GM19395 (cell line): ENCODE measurements at regions not wholly inside any gene's neighbourhood (a gene's known extent, or its start where the extent isn't known, plus 50 kb on each side); places are given as distances from the start of the nearest gene placed in this dataset.
A peak's percentile ranks its signal among the peaks of the same experiment; 100 is the strongest.
"Not testable (repeated sequence)": the region's sequence is repeated elsewhere in the genome, so short reads cannot be mapped to it uniquely, and the experiment has no call there.

ENCODE experiments used
- ATAC-seq: cut with Tn5 transposase; IDR thresholded peaks from one replicate; pipeline ENCODE4 v1.9.1; 2021; ENCODE audit warnings: mild to moderate bottlenecking, moderate library complexity; ENCODE audit not compliant: unreplicated experiment

DNA sequence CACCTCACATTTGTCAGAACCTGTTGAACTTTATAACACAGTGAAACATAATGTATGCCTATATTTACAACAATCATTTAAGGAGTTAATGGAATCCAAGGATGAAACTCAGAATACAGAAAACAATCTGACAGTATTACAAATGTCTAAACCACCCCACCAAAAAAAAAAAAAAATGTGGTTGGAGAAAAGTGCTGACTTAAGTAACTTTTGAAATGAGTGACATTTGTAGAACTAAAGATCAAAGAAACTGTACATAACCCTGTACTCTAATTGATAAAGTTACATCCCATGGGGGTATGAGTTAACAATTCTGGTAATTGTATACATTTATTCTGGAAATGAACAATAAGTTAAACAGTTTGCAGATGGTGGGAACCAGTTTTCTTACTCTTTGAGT is 372.1 kb upstream of the TMEFF2 start:
- ATAC-seq, result no peak

DNA sequence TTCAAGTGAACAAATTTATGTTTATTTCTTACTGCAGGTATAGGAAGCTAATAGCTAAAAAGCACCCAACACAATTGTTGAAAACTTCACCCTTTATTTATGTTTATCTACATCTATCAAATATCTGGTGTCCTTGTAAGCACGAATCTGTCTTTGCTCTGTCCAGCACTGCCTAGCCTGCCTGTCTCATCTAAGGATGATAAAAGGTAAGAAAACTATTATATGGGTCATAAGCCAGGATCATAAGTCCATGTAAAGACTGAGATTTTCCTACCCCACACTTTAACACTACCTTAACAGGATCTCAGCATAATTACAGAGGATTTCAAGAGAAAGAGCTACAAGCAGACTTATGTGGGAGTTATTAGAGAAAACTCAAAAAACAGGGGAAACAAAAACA is 365.6 kb upstream of the TMEFF2 start:
- ATAC-seq, result no peak

DNA sequence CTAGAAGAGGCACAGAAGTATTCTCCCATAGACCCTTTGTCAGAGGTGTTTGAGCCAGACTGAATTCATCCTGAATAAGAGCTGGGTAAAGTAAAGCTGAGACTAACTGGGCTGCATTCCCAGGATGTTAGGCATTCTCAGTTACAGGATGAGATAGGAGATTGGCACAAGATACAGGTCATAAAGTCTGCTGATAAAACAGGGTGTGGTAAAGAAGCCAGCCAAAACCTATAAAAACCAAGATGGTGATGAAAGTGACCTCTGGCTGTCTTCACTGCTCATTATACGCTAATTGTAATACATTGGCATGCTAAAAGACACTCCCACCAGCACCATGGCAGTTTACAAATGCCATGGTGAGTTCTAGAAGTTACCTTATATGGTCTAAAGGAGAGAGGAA is 364.9 kb upstream of the TMEFF2 start:
- ATAC-seq, result no peak

DNA sequence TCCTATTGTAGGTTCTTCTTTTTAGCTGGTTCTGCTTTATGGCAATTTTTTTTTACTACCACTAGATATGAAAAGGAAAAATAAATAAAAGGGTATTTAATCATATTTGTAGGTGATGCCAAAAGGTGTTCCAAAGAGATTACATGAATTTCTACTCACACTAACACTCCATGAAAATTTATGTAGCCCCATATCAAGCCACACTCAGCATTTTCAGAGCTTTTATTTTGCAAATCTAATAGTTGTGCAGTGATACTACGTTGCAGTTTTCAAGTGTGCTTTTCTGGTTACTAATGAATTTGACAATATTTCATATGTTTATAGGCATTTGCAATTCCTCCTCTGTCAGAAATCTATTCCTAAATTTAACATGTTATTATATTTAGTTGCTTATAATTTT is 363.9 kb upstream of the TMEFF2 start:
- no peak for ATAC-seq

DNA sequence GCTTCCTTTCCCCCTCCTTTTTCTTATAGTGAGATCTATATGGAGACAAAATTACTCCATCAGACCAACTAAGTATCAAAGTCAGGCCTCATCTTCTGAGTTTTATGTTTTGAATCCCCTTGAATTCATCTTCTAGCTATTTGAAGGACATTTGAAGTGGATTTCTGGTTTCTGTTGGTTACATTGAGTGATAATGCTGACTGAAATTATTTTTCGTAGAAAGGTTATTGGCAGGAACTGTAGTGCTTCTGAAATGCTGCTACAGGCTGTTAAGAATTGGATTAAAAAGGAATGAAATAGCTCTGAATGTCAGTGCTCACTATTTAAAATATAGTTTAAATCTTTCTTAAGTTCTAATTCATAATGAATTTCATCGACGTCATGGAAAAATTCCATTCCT is 361.0 kb upstream of the TMEFF2 start:
- ATAC-seq, result no peak

DNA sequence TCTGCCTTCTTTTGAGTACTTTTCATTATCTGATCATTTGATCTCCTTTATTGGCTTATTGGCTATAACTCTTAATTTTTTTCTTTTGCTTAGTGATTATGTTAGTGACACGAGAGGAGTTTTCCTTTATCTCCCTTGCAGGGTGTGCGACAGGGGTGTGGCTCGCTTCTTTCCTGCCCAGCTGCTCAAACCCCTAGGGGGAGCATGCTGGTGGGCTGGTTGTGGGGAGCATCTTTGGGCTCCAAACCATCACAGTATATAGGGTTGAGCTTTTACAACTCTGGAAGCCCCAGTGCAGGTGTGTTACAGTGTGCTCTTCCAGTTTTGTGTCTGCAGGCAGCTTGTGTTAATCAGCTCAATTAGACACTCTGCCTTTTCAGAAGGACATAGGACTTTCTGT is 357.0 kb upstream of the TMEFF2 start:
- ATAC-seq, result no peak

DNA sequence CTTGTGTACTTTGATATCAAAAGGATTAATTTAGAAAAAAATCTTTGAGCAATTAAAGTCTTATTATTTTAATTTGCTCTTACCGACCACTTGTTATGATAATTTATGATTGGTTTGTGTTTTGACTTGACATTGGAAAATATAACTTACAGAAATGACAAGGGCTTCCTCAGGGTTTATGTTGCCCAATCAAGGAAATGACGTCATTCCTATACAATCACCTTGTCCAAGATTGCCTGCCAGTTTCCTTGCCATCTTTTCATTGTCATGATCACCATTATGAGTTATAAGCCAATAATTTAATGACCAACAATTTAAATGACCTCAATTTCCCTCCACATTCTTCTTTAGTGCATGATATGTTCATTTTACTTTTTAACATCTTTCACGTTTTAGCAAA is 351.8 kb upstream of the TMEFF2 start:
- no peak for ATAC-seq

DNA sequence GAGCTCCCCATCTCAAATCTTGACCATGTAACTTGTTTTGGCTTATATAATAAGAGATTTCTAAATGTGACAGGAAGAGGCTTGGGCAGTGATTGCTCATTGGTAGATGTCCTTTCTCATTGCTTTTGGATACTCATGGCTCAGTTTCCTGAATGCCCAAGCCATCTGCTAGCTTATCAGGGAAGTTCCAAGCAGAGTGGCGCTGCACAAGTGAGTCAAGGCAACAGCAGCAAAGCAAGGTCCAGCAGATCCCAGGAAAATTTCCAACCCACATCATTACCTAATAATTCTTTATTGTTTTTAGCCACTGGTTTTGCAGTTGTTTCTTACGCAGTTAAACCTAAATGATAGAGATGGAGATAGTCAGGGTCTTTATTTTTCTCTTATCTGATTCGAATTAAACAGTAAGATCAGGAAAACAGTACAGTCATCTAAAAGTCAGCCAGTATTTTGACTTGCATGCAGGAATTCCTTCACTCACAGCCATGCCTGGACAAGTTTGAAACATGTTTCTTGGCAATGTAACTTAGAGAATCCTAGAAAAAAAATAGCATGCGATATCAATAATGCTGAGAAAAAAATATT is 349.7 kb upstream of the TMEFF2 start:
- ATAC-seq, result no peak

DNA sequence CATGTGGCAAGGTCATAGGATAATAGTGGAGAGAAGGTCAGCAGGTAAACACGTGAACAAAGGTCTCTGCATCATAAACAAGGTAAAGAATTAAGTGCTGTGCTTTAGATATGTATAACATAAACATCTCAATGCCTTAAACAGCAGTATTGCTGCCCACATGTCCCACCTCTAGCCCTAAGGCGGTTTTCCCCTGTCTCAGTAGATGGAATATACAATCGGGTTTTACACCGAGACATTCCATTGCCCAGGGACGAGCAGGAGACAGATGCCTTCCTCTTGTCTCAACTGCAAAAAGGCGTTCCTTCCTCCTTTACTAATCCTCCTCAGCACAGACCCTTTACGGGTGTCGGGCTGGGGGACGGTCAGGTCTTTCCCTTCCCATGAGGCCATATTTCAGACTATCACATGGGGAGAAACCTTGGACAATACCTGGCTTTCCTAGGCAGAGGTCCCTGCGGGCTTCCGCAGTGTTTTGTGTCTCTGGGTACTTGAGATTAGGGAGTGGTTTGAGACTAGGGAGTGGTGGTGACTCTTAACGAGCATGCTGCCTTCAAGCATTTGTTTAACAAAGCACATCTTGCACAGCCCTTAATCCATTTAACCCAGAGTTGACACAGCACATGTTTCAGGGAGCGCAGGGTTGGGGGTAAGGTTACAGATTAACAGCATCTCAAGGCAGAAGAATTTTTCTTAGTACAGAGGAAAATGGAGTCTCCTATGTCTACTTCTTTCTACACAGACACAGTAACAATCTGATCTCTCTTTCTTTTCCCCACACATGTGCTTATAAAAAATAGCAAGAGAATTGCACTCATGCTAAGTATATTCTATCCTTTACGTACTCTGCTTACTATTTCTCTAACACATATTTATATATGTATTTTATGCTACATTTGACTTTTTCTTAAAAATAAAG is 347.7 kb upstream of the TMEFF2 start:
- not testable (repeated sequence) for ATAC-seq

DNA sequence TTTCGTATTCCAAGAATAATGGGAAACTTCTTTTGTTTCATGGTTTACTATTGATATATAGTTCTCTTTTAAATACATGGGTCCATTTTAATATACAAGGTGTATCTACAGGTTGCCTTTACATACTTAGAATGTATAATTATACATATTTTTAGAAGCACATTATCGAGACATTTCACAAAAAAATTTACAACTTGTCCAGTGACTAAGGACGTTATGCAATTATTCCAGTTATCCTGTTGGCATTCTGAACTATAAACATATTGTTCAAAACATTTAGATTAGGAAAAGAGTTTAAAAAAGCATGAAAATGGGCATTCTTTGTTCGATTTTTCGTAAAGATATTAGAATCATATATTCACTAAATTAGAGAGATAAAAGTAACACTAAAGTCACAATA is 344.6 kb upstream of the TMEFF2 start:
- ATAC-seq, result no peak

DNA sequence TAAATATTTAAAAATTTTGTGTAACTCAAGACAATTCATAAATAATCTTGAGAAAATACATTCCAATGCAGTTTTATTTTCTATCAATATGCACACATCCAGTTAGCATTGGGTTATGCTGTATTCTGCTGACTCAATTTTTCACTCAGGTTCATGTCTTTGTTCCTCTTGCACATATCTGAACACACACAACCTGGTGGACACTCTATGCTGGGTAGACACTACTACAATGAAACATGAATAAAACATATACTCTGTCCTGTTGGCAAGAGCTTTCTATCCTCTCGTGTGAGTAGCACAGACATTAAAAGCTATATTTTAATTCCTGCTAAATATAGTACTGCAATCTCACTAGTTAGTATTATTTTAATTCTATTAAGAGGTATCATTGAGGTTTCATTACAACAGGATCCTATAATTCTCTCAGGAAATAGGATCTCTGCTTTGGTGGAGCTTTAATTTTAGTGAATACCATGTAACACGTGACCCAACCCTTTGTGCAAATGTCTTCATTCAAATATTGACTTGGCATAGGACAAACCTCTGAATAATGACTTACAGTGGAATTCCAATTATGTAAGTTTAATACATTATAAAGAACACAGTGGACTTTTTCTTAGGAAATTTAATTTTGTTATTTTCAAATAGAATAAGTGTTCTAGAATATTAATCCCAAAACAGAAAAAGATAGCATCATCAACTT is 342.3 kb upstream of the TMEFF2 start:
- ATAC-seq, result no peak

DNA sequence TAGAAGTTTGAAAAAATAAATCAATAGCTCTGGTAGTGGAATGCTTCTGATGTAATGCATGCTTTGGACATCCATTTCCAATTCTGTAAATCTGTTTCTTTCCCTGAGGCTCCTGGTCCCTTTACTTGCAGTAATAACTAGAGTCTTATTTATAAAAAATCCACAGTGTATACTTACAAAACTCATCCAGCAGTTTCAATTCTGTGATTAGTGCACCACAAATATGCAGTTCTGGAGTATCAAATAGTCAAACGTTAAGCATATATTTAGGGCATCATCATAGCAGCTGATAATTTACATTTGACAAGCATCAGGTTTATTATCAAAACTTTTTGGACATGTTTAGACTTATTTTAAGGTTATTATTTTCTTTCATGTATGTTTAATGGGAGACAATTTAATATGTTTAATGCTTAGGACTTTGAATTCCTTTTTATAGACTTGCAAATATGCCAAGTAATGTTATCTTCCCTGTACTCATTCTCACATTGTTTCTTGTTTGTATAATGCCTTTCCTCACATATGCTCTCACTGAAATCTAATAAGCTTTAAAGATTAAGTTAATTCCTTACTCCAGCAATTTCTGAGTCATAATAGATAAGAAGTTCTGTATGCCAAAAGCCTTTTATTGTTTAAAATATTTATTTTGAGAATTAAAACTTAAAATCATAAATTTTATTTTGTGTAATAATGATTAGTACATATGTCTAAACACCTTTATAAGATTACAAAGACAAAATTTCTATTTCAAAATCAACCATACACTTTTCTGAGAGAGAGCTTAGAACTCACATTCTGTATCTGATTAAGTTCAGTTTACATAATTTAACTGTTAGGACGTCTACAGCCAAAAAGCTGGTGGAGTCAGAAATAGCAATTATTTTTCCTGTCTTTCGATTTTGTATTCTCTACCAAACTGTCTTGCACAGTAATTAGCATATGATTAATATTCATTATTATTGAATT is 341.5 kb upstream of the TMEFF2 start:
- ATAC-seq, result no peak

DNA sequence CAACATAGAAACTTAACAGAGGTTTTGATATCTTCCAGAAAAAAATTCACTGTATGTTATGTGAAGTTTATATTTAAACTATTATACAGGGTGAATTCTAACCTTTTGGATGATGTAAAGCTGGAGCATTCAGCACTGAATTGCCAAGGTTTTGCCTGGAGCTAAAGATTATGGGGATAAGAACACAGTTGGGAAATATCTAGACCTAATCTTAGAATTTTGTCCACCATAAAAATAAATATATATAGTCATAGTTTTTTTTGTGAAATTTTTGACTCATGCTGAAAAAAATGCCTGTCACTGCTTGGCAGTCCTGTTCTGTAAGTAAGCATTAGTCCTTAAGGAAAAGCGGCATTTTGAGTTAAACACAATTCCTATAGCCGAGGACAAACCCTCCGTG is 339.3 kb upstream of the TMEFF2 start:
- no peak for ATAC-seq

DNA sequence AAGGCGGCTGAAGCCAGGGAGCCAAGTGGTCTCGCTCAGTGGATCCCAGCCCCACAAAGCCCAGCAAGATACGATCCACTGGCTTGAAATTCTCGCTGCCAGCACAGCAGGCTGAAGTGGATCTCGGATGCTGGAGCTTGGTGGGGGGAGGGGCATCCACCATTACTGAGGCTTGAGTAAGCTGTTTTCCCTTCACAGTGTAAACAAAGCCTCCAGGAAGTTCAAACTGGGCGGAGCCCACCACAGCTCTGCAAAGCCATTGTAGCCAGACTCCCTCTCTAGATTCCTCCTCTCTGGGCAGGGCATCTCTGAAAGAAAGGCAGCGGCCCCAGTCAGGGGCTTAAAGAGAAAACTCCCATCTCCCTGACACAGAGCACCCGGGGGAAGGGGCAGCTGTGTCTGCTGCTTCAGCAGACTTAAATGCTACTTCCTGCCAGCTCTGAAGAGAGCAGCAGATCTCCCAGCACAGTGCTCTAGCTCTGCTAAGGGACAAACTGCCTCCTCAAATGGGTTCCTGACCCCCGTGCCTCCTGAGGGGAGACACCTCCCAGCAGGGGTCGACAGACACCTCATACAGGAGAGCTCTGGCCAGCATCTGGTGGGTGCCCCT is 330.0 kb upstream of the TMEFF2 start:
- not testable (repeated sequence) for ATAC-seq

DNA sequence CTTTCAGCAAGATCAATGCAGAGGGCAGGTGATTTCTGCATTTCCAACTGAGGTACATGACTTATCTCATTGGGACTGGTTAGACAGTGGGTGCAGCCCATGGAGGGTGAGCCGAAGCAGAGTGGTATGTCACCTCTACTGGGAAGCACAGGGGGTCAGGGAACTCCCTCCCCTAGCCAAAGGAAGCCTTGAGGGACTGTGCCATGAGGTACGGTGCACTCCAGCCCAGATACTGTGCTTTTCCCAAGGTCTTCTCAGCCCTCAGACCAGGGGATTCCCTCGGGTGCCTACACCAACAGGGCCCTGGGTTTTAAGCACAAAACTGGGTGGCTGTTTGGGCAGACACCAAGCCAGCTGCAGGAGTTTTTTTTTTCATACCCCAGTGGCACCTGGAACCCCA is 329.5 kb upstream of the TMEFF2 start:
- ATAC-seq, result not testable (repeated sequence)

DNA sequence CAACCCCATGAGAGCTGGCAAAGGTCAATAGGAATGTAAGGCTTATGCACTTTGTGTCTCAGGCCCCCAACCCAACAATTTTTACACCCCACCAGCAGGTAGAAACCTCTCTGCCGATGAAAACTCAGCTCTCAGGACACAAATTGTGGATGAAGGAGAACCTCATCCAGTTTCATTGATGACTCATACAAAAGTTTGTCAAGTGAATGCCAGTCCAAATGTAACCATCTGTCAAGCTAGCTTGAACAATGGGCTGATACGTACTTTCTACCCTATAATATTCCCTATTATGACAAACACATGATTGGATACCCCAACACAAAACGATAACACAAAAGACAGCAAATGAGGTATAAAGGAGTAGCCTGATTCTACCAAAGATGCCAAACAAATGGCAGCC is 321.2 kb upstream of the TMEFF2 start:
- no peak for ATAC-seq

DNA sequence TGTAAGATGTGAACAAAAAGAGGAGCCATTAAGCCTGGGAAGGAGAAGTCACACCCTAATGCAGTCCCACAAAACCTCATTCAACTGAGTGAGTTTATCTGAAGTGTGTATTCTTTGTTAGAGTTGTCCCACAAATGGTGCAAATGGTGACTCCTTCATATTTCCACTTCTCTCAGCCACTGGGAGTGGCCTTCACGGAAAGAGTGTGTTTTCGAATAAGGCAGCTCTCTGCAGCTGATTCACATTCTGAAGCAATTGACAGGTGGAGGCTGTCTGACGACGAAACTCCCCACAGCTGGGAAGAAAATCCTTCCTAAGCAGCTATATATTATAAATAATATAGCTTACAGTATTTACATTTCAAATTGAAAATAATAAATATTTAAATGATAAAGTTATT is 318.8 kb upstream of the TMEFF2 start:
- no peak for ATAC-seq

DNA sequence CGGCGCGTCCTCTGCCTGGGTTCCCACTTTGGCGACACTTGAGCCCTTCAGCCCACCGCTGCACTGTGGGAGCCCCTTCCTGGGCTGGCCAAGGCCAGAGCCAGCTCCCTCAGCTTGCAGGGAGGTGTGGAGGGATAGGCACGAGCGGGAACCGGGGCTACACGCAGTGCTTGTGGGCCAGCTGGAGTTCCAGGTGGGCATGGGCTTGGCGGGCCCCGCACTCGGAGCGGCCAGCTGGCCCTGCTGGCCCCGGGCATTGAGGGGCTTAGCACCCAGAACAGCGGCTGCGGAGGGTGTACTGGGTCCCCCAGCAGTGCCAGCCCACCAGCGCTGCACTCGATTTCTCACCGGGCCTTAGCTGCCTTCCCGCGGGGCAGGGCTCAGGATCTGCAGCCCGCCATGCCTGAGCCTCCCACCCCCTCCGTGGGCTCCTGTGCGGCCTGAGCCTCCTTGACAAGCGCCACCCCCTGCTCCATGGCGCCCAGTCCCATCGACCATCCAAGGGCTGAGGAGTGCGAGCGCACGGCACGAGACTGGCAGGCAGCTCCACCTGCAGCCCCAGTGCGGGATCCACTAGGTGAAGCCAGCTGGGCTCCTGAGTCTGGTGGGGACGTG is 313.2 kb upstream of the TMEFF2 start:
- ATAC-seq, result not testable (repeated sequence)

DNA sequence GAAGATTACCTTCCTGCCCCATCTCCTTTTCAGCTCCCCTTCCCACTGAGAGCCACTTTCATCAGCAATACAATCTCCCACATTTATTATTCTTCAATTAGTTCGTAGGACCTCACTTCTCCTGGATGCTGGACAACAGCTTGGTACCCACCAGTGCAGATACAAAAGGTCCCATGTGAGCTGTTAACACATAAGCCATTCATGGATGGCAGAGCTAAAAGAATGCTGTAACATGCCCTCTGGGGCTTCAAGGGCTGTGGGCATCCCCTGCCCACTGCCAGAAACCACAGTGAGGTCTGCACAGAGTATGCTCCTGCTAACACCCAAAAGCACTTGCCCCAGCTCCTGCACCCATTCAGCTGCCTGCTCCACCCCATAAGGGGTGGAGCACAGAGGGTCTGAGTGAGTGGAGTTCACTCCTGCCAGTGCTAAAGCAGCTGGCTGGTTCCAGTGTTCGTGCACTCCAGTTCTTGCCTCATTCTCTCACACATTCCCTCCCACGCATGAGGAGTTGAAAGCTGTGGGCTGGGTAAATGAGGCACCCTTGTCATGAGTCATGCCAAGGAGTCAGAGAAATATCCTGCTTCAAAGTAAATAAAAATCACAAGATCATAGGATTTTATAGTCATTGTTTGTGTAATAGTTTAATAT is 305.9 kb upstream of the TMEFF2 start:
- peak; percentile 68 for ATAC-seq
